Duodenal mucosa (tissue), 2 donors: ENCODE measurements at regions not wholly inside any gene's neighbourhood (a gene's known extent, or its start where the extent isn't known, plus 50 kb on each side); places are given as distances from the start of the nearest gene placed in this dataset.

ENCODE experiments used
- H3K27ac ChIP-seq: one replicate; pipeline ENCODE4 v1.7.0; 2013; ENCODE audit warnings: low read depth, low read length
- H3K27me3 ChIP-seq, 2 donors: one replicate each; pipeline ENCODE4 v1.7.0; 2013; ENCODE audit warnings: low read length in 2 of 2, control low read depth in 1 of 2; ENCODE audit not compliant: insufficient read depth in 2 of 2, control insufficient read depth in 1 of 2
- H3K36me3 ChIP-seq, 2 donors: one replicate each; pipeline ENCODE4 v1.7.0; 2013; ENCODE audit warnings: low read length in 2 of 2, control low read depth in 1 of 2; ENCODE audit not compliant: insufficient read depth in 2 of 2, control insufficient read depth in 1 of 2
- H3K4me1 ChIP-seq, 2 donors: one replicate each; pipeline ENCODE4 v1.7.0; 2013; ENCODE audit warnings: low read length in 2 of 2, control low read depth in 1 of 2; ENCODE audit not compliant: insufficient read depth in 2 of 2, control insufficient read depth in 1 of 2
- H3K4me3 ChIP-seq, 2 donors: one replicate each; pipeline ENCODE4 v1.7.0; 2013; ENCODE audit warnings: low read length in 2 of 2, low read depth in 1 of 2
- H3K9ac ChIP-seq, 2 donors: one replicate each; pipeline ENCODE4 v1.7.0; 2013; ENCODE audit warnings: low read length in 2 of 2, low read depth in 1 of 2
- H3K9me3 ChIP-seq, 2 donors: one replicate each; pipeline ENCODE4 v1.7.0; 2013; ENCODE audit warnings: low read length in 2 of 2, control low read depth in 1 of 2; ENCODE audit not compliant: control insufficient read depth in 1 of 2

DNA sequence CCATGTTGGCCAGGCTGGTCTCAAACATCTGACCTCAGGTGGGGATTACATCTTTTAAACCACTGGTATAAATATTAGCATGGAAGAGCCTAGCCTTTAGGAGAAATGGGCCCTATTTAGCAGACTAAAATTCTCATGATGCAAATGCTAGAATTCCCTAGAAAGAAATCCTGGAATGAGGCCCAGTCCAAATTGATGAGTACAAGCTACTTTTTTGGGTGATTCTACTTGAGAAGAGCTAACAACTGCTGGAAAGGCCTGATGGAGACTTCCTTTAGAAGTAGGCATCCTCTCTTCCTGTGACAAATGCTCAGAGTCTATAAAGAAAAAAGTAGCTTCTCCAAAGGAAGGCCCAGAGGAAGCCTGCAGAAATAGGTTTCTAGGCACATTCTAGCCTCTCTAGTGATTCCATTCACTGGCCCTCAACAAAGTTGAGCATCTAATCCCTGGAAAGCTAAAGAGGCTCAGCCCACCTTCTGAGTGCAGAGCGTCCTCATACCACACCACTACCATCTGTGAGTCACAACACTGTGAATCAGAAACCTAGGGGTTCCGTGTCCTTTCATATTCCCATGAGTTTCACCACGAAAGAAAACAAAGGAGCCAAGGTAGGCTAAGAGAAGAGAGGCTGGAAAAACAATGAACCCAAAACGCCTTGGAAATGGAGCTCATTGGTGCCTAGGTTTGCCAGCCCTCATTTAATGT, 183.1 kb downstream of the C1D start:
- H3K27me3 ChIP-seq, result peaks cover 0 to 2% of the 10 kb centered on the region in 2 donors
- no peak overlapping the region for H3K9ac ChIP-seq
- peaks cover 0 to 5% of the 10 kb centered on the region in 2 donors for H3K4me1 ChIP-seq
- H3K9me3 ChIP-seq, result no peaks in the 10 kb centered on the region
- H3K4me3 ChIP-seq, result no peak overlapping the region
- H3K36me3 ChIP-seq, result no peaks in the 10 kb centered on the region
- H3K27ac ChIP-seq, result no peak overlapping the region

DNA sequence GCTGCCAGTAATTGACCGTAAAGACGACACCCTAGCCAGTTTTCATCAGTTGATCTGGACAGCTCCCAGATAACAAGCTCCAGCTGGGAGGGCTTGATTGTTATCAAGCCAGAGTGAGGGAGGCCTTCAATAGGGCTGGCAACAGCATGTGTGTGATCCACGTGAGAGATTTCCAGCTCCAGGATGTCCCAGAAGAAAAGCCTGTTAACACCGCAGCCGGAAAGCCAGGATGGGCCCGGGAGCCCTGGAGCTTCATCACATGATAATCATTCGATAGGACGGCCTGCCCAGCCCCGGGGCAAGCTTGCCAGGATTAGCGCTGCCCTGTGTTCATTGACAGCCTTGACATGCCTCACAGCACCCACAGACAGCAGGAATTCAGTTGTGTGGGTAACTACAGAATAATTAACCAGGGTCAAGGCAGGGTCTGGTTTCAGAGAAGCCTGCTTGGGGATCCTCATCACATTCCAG, 182.5 kb downstream of the C1D start:
- Histone ChIP-seq H3K9me3 (no peaks in the 10 kb centered on the region), H3K9ac (no peak overlapping the region), H3K27ac (no peak overlapping the region), H3K4me3 (no peak overlapping the region), H3K27me3 (peaks cover 0 to 2% of the 10 kb centered on the region in 2 donors), H3K4me1 (peaks cover 0 to 5% of the 10 kb centered on the region in 2 donors), H3K36me3 (no peaks in the 10 kb centered on the region)

DNA sequence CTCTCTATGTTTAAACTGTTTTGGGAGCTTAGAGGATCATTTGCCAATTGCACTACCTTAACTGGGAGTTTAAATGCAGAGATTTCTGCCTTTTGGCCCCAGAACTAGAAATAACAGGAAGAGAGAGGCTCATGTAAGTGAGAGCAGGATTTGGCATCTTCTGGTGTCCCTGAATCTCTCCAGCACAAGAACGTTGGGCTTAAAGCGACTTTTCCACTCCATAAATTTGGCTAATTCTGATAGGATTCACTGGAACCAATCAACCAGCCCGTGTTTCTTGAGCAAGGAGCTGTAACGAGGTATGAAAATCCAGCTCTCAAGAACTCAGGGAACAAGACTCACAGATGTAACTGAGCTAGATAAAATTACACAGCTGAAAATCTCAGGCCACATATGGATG, 181.0 kb downstream of the C1D start:
- no peak overlapping the region for H3K9ac ChIP-seq
- no peak overlapping the region for H3K4me3 ChIP-seq
- no peaks in the 10 kb centered on the region for H3K9me3 ChIP-seq
- H3K27ac ChIP-seq, result no peak overlapping the region
- H3K27me3 ChIP-seq, result peaks cover 0 to 2% of the 10 kb centered on the region in 2 donors
- no peaks in the 10 kb centered on the region for H3K36me3 ChIP-seq
- peaks cover 0 to 5% of the 10 kb centered on the region in 2 donors for H3K4me1 ChIP-seq

DNA sequence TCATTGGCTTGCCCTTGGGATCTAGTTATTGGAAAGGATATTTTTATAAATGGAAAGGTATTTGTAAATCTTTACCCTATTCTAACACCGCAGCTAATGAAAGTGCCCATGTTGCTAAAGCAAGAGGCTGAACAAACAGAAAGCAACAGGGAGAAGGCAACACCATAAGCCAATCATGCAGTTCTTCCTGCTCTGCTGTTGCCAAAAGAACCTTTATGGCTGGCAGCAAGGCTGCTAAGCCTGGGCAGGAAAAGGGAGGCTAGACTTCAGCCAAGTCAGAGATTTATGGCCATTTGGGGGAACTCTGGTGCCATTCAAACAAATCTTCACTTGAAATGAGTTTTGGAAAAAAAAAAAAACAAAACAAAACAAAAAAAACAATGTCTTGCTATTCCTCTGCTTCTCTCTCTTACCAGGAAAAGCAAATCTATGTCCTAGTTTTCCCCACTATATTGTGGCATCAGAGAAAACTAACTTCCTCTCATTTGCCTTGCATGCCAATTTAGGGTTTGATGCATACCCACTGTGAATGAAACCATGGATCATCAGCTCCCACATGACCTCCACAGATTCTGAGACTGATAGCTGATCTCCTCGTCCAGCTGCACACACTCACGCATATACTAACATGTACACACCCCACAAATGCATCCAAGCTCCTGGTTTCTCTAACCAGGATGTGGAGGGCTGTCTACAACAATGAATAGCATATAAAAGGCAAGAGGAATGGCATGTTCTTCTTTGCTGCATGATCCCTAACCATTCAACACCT, 179.3 kb downstream of the C1D start:
- Histone ChIP-seq H3K9ac (no peak overlapping the region), H3K27ac (no peak overlapping the region), H3K27me3 (no peaks in the 10 kb centered on the region), H3K9me3 (no peaks in the 10 kb centered on the region), H3K4me3 (no peak overlapping the region), H3K36me3 (no peaks in the 10 kb centered on the region), H3K4me1 (peaks cover 0 to 5% of the 10 kb centered on the region in 2 donors)

DNA sequence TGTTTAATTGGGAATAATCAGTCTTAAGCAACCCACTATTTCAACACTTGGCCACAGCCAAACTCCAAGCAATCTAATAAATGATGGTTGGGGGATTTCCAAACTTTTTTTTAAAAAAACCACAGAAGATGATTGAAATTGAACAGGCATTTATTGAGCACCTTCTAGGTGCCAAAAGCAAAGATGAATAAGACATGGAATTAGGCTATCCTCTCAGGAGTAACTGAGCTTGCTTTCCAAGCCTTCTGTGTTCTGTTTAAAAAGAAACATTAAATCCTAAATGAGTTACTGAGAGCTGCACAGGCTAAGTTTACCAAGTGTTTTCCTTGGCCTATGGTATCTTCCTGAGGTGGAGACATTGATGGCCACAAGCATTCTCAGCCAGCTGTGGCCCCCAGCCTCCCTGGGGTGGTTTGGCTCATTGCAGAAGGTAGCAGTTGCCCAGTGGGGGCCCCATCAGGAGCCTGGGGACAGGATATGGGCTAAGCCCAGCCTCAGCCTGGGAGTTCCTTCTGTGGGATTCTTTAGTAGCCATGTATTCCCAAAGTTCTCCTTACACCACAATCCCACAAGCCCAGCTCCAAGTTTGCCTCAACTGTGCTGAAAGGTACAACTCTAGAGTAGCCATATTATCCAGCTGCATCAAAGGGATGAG, 174.3 kb downstream of the C1D start:
- Histone ChIP-seq H3K27ac (no peak overlapping the region), H3K4me1 (peaks cover 14 to 22% of the 10 kb centered on the region in 2 donors), H3K27me3 (no peaks in the 10 kb centered on the region), H3K9me3 (no peaks in the 10 kb centered on the region), H3K4me3 (no peak overlapping the region), H3K36me3 (no peaks in the 10 kb centered on the region), H3K9ac (no peak overlapping the region)

DNA sequence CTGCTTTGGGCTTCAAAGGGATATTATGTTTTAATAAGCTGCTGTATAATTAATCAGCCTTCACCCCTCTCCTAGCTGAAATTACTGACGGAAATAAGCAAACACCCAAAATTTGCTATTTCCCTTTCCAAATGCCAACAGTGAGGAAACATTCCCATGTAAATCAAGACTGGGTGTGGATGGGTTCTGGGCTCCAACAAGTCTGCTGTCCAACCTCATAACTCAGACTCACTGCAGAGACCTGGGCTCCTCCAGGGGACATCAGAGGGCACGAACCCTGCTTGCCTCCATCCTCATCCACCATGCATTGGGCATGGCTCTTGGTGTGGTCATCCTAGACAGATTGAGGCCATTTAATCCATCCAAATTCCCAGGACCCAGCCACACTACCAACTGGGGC, 173.7 kb downstream of the C1D start:
- H3K4me1 ChIP-seq, result peaks cover 14 to 22% of the 10 kb centered on the region in 2 donors
- no peak overlapping the region for H3K9ac ChIP-seq
- H3K4me3 ChIP-seq, result no peak overlapping the region
- H3K36me3 ChIP-seq, result no peaks in the 10 kb centered on the region
- H3K9me3 ChIP-seq, result no peaks in the 10 kb centered on the region
- no peak overlapping the region for H3K27ac ChIP-seq
- H3K27me3 ChIP-seq, result no peaks in the 10 kb centered on the region

DNA sequence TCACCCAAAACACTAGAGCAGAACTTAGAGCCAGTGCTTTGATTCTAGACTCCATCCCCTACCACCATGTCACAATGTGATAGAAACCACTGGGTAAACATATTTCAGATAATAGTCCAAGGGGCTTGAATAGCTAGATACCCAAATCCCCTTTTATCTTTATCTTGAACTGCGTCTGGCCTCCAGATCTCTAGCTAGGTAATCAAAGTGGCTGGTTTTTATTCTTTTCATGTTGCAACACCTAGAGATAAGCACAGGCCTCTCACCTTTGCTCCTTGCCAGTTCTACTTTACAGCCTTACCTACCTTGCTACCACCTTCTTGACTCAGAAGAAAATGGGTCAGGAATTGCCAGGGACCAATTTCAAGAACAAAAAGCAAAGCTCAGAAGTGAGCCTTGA, 171.2 kb downstream of the C1D start:
- H3K27ac ChIP-seq, result no peak overlapping the region
- no peak overlapping the region for H3K4me3 ChIP-seq

DNA sequence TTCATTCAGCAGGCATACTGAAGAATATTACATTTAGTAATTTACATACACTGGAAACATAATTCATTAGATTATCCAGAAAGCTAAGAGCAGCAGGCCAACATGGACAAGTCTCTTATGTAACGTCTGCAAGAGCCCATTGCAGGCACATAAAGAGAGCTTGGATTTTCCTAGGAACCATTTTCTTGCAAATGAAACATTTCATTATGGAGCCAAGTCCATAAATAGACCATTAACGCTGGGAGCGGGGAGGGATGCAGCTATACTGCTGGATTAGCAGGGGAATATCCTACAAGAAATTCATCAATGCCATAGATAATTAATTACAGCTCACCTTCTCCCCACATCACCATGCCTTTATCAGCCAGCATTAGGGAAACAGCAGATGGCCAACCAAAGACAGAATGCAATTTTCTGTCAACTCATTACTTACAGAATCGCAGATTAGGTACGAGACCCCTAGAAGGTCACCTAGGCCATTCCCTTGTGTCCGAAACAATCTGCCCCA, 170.4 kb downstream of the C1D start:
- Histone ChIP-seq H3K27ac (no peak overlapping the region), H3K9ac (no peak overlapping the region), H3K4me3 (no peak overlapping the region), H3K36me3 (no peaks in the 10 kb centered on the region), H3K4me1 (peaks cover 14 to 22% of the 10 kb centered on the region in 2 donors), H3K27me3 (no peaks in the 10 kb centered on the region), H3K9me3 (no peaks in the 10 kb centered on the region)

More for the DNA sequence above, 171.2 kb downstream of the C1D start:
- H3K27me3 ChIP-seq, result no peaks in the 10 kb centered on the region
- no peaks in the 10 kb centered on the region for H3K36me3 ChIP-seq
- H3K4me1 ChIP-seq, result peaks cover 14 to 22% of the 10 kb centered on the region in 2 donors
- H3K9ac ChIP-seq, result no peak overlapping the region
- H3K9me3 ChIP-seq, result no peaks in the 10 kb centered on the region

DNA sequence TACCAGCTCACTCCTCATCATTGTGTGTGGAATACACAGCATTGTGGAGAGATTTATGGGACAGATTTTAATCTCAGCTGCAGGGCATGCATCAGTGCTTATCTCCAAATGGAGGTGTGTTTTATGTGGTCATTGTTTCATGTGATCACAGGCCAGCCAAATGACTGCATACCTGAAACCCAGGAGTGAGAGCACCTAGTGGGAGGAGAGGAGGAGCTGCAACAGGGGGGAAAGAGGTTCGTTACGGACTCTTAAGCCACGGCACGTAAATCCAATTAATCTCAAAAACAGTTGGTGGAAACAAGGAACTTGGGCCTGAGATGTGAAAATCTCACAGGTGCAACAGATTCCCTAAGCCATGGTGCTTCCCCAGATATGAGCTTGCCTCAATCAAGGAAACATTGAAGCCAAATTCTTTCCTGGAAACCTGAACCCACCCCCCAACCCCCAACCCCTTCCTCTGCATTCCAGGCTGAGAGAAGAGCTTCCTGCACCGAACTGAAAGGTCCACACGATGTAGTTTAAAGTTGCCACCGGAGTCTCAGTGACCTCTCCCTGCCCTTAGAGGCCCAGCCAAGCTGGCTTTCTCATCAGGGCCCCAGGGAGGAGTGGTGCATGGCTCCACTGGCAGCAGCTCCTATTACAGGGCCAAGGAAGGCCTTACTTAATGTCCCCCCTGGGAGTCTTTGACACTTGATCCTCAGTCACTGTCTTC, 167.4 kb downstream of the C1D start:
- Histone ChIP-seq H3K4me1 (peaks cover 14 to 22% of the 10 kb centered on the region in 2 donors), H3K4me3 (no peak overlapping the region), H3K36me3 (no peaks in the 10 kb centered on the region), H3K27me3 (no peaks in the 10 kb centered on the region), H3K27ac (no peak overlapping the region), H3K9me3 (no peaks in the 10 kb centered on the region), H3K9ac (no peak overlapping the region)
